ENCODE measurements at regions not wholly inside any gene's neighbourhood (a gene's known extent, or its start where the extent isn't known, plus 50 kb on each side); places are given as distances from the start of the nearest gene placed in this dataset.

- Histone ChIP-seq H3K4me3 (ENCODE audit: low read depth, low read length) (no peak overlapping the region), H3K9me3 (peaks cover 52% of the 10 kb centered on the region), H3K36me3 (ENCODE audit: control insufficient read depth, insufficient read depth, low read length) (peaks cover 2% of the 10 kb centered on the region; the same call in 1 of the 2 replicates), H3K27me3 (replicated peaks; ENCODE audit: control insufficient read depth, insufficient read depth, low read length) (no peaks in the 10 kb centered on the region), H3K4me1 (peaks cover 40% of the 10 kb centered on the region)
- TF ChIP-seq CTCF (IDR thresholded peaks at IDR 0.05; ENCODE audit: insufficient read depth in 1 of 2, low read depth in 1 of 2, low read length in 1 of 2, severe bottlenecking in 1 of 2, unreplicated experiment in 1 of 2): no peak
- CTCF ChIA-PET: no interaction called here
- no TSS peak for BruUV-seq (replicated peaks)
- H3K27me3 Mint-ChIP-seq (ENCODE audit: insufficient read depth, unreplicated experiment): no peaks in the 10 kb centered on the region
- no peak overlapping the region for H3K27ac Mint-ChIP-seq (ENCODE audit: unreplicated experiment)
- peaks cover 27% of the 10 kb centered on the region for H3K36me3 Mint-ChIP-seq (ENCODE audit: insufficient read depth, unreplicated experiment)
- no peak overlapping the region for H3K4me3 Mint-ChIP-seq (ENCODE audit: unreplicated experiment)
- H3K4me1 Mint-ChIP-seq (ENCODE audit: low read depth, unreplicated experiment): peaks cover 26% of the 10 kb centered on the region
- H3K9me3 Mint-ChIP-seq (ENCODE audit: unreplicated experiment): peaks cover 38% of the 10 kb centered on the region
- intact Hi-C loops (cut with micrococcal nuclease; ENCODE audit: unreplicated experiment): no loop called here
- POLR2A ChIA-PET: no interaction called here
- no peak for DNase-seq
Observed at GRCh38 chr6:137654365-137654981, 160.3 kb upstream of the OLIG3 start.

- no peak for DNase-seq
- no peaks in the 10 kb centered on the region for H3K27me3 ChIP-seq (replicated peaks; ENCODE audit: control insufficient read depth, insufficient read depth, low read length)
- intact Hi-C loops (cut with micrococcal nuclease; ENCODE audit: unreplicated experiment): no loop called here
- Mint-ChIP-seq H3K4me3 (ENCODE audit: unreplicated experiment) (no peak overlapping the region), H3K27me3 (ENCODE audit: insufficient read depth, unreplicated experiment) (no peaks in the 10 kb centered on the region), H3K4me1 (ENCODE audit: low read depth, unreplicated experiment) (peaks cover 23% of the 10 kb centered on the region), H3K9me3 (ENCODE audit: unreplicated experiment) (peaks cover 33% of the 10 kb centered on the region), H3K27ac (ENCODE audit: unreplicated experiment) (peak overlapping the region; percentile 64), H3K36me3 (ENCODE audit: insufficient read depth, unreplicated experiment) (peaks cover 27% of the 10 kb centered on the region)
- BruUV-seq (replicated peaks): no TSS peak
- H3K4me1 ChIP-seq: peaks cover 44% of the 10 kb centered on the region
- TF ChIP-seq CTCF (IDR thresholded peaks at IDR 0.05; ENCODE audit: insufficient read depth in 1 of 2, low read depth in 1 of 2, low read length in 1 of 2, severe bottlenecking in 1 of 2, unreplicated experiment in 1 of 2): no peak
- H3K36me3 ChIP-seq (ENCODE audit: control insufficient read depth, insufficient read depth, low read length): peaks cover 2% of the 10 kb centered on the region; the same call in 1 of the 2 replicates
- POLR2A ChIA-PET: no interaction called here
- peaks cover 45% of the 10 kb centered on the region for H3K9me3 ChIP-seq
- CTCF ChIA-PET: no interaction called here
- no peak overlapping the region for H3K4me3 ChIP-seq (ENCODE audit: low read depth, low read length)
Observed at GRCh38 chr6:137655291-137655690, 161.1 kb upstream of the OLIG3 start.

- Mint-ChIP-seq H3K27ac (ENCODE audit: unreplicated experiment) (peak overlapping the region; percentile 64), H3K27me3 (ENCODE audit: insufficient read depth, unreplicated experiment) (no peaks in the 10 kb centered on the region), H3K4me1 (ENCODE audit: low read depth, unreplicated experiment) (peaks cover 17% of the 10 kb centered on the region), H3K36me3 (ENCODE audit: insufficient read depth, unreplicated experiment) (peaks cover 29% of the 10 kb centered on the region), H3K9me3 (ENCODE audit: unreplicated experiment) (peaks cover 25% of the 10 kb centered on the region), H3K4me3 (ENCODE audit: unreplicated experiment) (no peak overlapping the region)
- H3K27me3 ChIP-seq (replicated peaks; ENCODE audit: control insufficient read depth, insufficient read depth, low read length): no peaks in the 10 kb centered on the region
- no peak overlapping the region for H3K4me3 ChIP-seq (ENCODE audit: low read depth, low read length)
- BruUV-seq (replicated peaks): no TSS peak
- CTCF ChIA-PET: interaction anchor here (1.3 kb wide), 1 partner anchor 41 kb away, joined by 3 read pairs; no protein-coding TSS in a partner anchor
- intact Hi-C loops (cut with micrococcal nuclease; ENCODE audit: unreplicated experiment): no loop called here
- no peak for TF ChIP-seq CTCF (IDR thresholded peaks at IDR 0.05; ENCODE audit: insufficient read depth in 1 of 2, low read depth in 1 of 2, low read length in 1 of 2, severe bottlenecking in 1 of 2, unreplicated experiment in 1 of 2)
- no peak for DNase-seq
- peaks cover 57% of the 10 kb centered on the region for H3K4me1 ChIP-seq
- POLR2A ChIA-PET: interaction anchor here (0.7 kb wide), 1 partner anchor 8 kb away, joined by 5 read pairs; no protein-coding TSS in a partner anchor
- H3K36me3 ChIP-seq (ENCODE audit: control insufficient read depth, insufficient read depth, low read length): peaks cover 2% of the 10 kb centered on the region; the same call in 1 of the 2 replicates
- H3K9me3 ChIP-seq: peaks cover 37% of the 10 kb centered on the region
Observed at GRCh38 chr6:137656735-137657134, 162.5 kb upstream of the OLIG3 start.

Measured in Caco-2 (cell line).